Natural killer cell (primary cell): ENCODE measurements at regions not wholly inside any gene's neighbourhood (a gene's known extent, or its start where the extent isn't known, plus 50 kb on each side); places are given as distances from the start of the nearest gene placed in this dataset.

Experiments
- ATAC-seq, 3 donors: fragments of 150-1000 bp in 2 of 3; fragments of 200-7000 bp in 1 of 3; cut with Tn5 transposase; 1 replicate in 1 of 3; 2 replicates in 2 of 3; pipeline ENCODE4 v1.10.0; 2021; ENCODE audit warnings: mild to moderate bottlenecking in 2 of 3, moderate library complexity in 2 of 3
- DNase-seq, 2 donors: peaks; one replicate each; pipeline versions ENCODE4 v3.0.0 to v3.0.0-alpha.2; 2013 to 2021; ENCODE audit warnings: mixed read lengths in 1 of 2
- H3K27ac ChIP-seq: one replicate; pipeline ENCODE4 v1.5.1; 2013; ENCODE audit warnings: mild to moderate bottlenecking, low read length
- H3K27me3 ChIP-seq: one replicate; pipeline ENCODE4 v1.6.1; 2013; ENCODE audit warnings: low read length; ENCODE audit not compliant: control insufficient read depth, insufficient read depth
- H3K36me3 ChIP-seq: one replicate; pipeline ENCODE4 v1.6.1; 2013; ENCODE audit warnings: low read length; ENCODE audit not compliant: control insufficient read depth, insufficient read depth
- H3K4me1 ChIP-seq: one replicate; pipeline ENCODE4 v1.6.1; 2013; ENCODE audit warnings: low read length; ENCODE audit not compliant: control insufficient read depth, insufficient read depth
- H3K4me3 ChIP-seq: one replicate; pipeline ENCODE4 v1.5.1; 2013; ENCODE audit warnings: low read length
- H3K9me3 ChIP-seq: one replicate; pipeline ENCODE4 v1.6.1; 2013; ENCODE audit warnings: low read length; ENCODE audit not compliant: control insufficient read depth, insufficient read depth
- H3K27ac Mint-ChIP-seq, 2 donors: one replicate each; pipeline ENCODE4 v1.8.0; 2022; ENCODE audit warnings: mild to moderate bottlenecking in 2 of 2, mixed read lengths in 2 of 2, moderate library complexity in 1 of 2
- H3K27me3 Mint-ChIP-seq, 2 donors: one replicate each; pipeline ENCODE4 v1.8.0; 2022; ENCODE audit warnings: low read depth in 2 of 2, mixed read lengths in 2 of 2
- H3K36me3 Mint-ChIP-seq: one replicate; pipeline ENCODE4 v1.8.0; 2022; ENCODE audit warnings: mixed read lengths
- H3K4me1 Mint-ChIP-seq, 2 donors: one replicate each; pipeline ENCODE4 v1.8.0; 2022; ENCODE audit warnings: mixed read lengths in 2 of 2
- H3K4me3 Mint-ChIP-seq: one replicate; pipeline ENCODE4 v1.8.0; 2022; ENCODE audit warnings: mild to moderate bottlenecking, moderate library complexity, mixed read lengths
- H3K9me3 Mint-ChIP-seq, 2 donors: one replicate each; pipeline ENCODE4 v1.8.0; 2022; ENCODE audit warnings: mixed read lengths in 2 of 2
- WGBS: methylation state at CpG from one replicate; pipeline ENCODE4 v1.1.7; 2013; ENCODE audit warnings: missing lambda C conversion rate; ENCODE audit not compliant: insufficient coverage; 5-methylcytosine and 5-hydroxymethylcytosine counted together
- intact Hi-C: fragments of 100-400 bp; cut with micrococcal nuclease; formaldehyde crosslinking; loops from one replicate; pipeline ENCODE4 v1.14.2; 2022
- TF ChIP-seq, protein P1 (sequence below): fragments of 200-600 bp; IDR thresholded peaks from one replicate; pipeline ENCODE4 v1.8.0; 2022; ENCODE audit warnings: antibody characterized with exemption

DNA sequence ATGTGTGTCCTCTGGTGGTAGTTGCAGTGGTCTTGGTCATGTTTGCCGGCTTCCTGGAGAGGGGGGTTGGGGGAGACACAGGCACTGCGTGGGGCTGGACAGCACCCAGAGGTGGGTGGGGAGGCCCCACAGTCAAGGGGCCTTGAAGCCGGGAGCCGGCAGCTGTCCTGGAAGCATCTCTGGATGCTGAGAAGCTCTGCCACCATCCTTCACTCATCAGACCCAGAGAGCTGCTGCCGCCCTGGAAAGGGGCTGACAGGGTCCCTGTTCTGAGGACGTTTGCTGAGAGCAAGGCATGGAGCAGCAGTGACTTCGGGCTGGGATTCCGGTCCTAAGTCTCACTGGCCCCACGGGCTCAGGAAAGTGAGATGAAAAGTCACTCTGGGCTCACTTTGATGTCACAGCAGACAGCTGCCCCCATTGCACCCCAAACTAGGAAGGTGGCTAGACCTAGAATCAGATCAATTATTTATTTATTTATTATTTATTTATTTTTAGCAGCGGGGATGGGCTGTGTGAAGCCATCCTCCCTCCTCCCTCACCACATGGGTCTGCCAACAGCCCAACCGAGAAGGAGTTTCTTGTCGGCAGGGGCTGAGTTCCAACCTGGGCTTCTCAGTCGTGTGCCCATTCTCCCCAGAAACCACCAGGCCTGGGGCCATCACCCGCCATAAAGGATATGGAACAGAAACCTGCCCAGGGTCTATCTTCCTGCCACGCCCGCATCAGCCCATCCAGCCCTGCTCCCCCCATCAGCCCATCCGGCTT lies 547.4 kb downstream of the PTPRU start:
- ATAC-seq, result no peak
- intact Hi-C loops, result no loop called here
- Histone ChIP-seq H3K4me1 (no peaks in the 10 kb centered on the region), H3K9me3 (no peaks in the 10 kb centered on the region), H3K27ac (no peak overlapping the region), H3K27me3 (peaks cover 2% of the 10 kb centered on the region), H3K4me3 (no peak overlapping the region), H3K36me3 (no peaks in the 10 kb centered on the region)
- TF ChIP-seq, protein P1, sequence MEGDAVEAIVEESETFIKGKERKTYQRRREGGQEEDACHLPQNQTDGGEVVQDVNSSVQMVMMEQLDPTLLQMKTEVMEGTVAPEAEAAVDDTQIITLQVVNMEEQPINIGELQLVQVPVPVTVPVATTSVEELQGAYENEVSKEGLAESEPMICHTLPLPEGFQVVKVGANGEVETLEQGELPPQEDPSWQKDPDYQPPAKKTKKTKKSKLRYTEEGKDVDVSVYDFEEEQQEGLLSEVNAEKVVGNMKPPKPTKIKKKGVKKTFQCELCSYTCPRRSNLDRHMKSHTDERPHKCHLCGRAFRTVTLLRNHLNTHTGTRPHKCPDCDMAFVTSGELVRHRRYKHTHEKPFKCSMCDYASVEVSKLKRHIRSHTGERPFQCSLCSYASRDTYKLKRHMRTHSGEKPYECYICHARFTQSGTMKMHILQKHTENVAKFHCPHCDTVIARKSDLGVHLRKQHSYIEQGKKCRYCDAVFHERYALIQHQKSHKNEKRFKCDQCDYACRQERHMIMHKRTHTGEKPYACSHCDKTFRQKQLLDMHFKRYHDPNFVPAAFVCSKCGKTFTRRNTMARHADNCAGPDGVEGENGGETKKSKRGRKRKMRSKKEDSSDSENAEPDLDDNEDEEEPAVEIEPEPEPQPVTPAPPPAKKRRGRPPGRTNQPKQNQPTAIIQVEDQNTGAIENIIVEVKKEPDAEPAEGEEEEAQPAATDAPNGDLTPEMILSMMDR, result no peak
- no peaks in the 10 kb centered on the region for H3K4me1 Mint-ChIP-seq
- no peak overlapping the region for H3K27ac Mint-ChIP-seq
- H3K9me3 Mint-ChIP-seq, result no peaks in the 10 kb centered on the region
- H3K36me3 Mint-ChIP-seq, result no peaks in the 10 kb centered on the region
- no peak for DNase-seq
- 80% methylated on average over 17 of the region's 17 CpGs for WGBS
- peaks cover 7 to 8% of the 10 kb centered on the region in 2 donors for H3K27me3 Mint-ChIP-seq
- H3K4me3 Mint-ChIP-seq, result no peak overlapping the region

DNA sequence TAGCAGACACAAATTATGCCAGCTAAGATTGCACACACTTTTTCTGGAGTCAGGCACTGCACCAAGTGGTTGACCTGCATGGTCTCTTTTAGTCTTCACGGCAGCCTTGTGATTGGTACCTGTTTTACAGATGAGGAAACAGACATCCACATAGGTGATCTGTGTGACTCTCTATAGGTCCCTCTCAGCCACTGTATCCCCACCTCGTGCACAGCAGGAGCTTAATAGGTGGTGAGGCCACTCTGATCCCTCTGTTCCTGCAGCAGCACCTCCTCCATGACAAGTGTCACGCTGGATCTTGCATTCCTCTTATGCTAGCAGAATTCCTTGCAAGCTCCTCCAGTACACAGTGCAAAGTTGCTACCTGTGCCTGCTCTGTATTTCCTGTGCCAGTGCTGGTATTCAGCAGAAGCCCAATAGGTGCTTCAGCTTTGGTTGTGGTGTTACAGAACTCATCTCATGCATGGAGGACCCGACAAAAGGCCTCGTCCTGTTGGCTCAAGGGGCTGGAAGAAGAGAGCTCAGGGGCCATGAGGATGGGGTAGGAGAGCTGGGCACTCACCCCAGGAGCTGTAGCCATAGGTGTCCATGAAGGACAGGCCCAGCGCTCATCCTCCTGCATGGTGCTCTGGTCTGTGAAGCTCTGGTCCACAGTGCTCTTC lies 546.7 kb downstream of the PTPRU start:
- Mint-ChIP-seq H3K4me3 (no peak overlapping the region), H3K4me1 (no peaks in the 10 kb centered on the region), H3K27ac (no peak overlapping the region), H3K27me3 (peaks cover 7 to 11% of the 10 kb centered on the region in 2 donors), H3K9me3 (no peaks in the 10 kb centered on the region), H3K36me3 (no peaks in the 10 kb centered on the region)
- Histone ChIP-seq H3K4me1 (no peaks in the 10 kb centered on the region), H3K27me3 (peaks cover 2% of the 10 kb centered on the region), H3K4me3 (no peak overlapping the region), H3K27ac (no peak overlapping the region), H3K9me3 (no peaks in the 10 kb centered on the region), H3K36me3 (no peaks in the 10 kb centered on the region)
- intact Hi-C loops, result no loop called here
- 78% methylated on average over 6 of the region's 6 CpGs for WGBS
- DNase-seq (no peak), ATAC-seq (no peak)
- TF ChIP-seq, protein P1, result no peak

DNA sequence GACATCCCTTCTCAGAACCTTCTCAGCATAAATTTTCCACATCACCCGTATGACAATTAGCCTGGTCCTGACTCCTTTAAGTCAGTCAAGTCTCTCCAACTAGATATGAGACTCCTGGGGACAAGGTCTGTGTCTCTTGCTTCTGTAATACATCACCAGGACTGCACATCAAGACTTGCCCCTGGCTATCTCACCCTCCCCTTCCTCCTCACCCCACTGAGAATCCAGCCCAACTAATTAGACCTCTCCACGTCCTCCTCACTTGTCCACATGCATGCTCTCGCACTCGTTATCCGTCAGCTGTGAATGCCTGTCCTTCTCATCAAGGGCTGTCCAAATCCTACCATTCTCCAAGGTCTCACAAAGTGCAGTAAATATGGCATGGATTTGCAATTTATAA lies 542.8 kb downstream of the PTPRU start:
- ATAC-seq, result no peak
- TF ChIP-seq, protein P1, result no peak
- Mint-ChIP-seq H3K36me3 (peaks cover 7% of the 10 kb centered on the region), H3K27me3 (peaks cover 17 to 30% of the 10 kb centered on the region in 2 donors), H3K4me1 (no peaks in the 10 kb centered on the region), H3K27ac (no peak overlapping the region), H3K9me3 (peaks cover 0 to 2% of the 10 kb centered on the region in 2 donors), H3K4me3 (no peak overlapping the region)
- Histone ChIP-seq H3K27ac (no peak overlapping the region), H3K27me3 (peaks cover 3% of the 10 kb centered on the region), H3K36me3 (no peaks in the 10 kb centered on the region), H3K4me3 (no peak overlapping the region), H3K4me1 (no peaks in the 10 kb centered on the region), H3K9me3 (no peaks in the 10 kb centered on the region)
- DNase-seq, result no peak
- intact Hi-C loops, result no loop called here
- 88% methylated on average over 5 of the region's 5 CpGs for WGBS
